Naive thymus-derived CD8-positive, alpha-beta T cell (primary cell): ENCODE measurements at regions not wholly inside any gene's neighbourhood (a gene's known extent, or its start where the extent isn't known, plus 50 kb on each side); places are given as distances from the start of the nearest gene placed in this dataset.

Experiments used
- ATAC-seq, 2 donors: fragments of 150-1000 bp; cut with Tn5 transposase in 1 of 2; sonication (Bioruptor Pico), chemical (Tn5 transposase) in 1 of 2; 1 replicate in 1 of 2; 2 replicates in 1 of 2; pipeline ENCODE4 v1.10.0; 2021; ENCODE audit warnings: mild to moderate bottlenecking in 2 of 2, moderate library complexity in 2 of 2
- POLR2A ChIA-PET: fragments of 350-600 bp; sonication (Branson Sonifier 250); formaldehyde crosslinking; loops from one replicate; lab custom pipeline; 2021; ENCODE audit warnings: antibody characterized with exemption; lab: Charles Lee
- DNase-seq, 10 donors: peaks; one replicate each; pipeline versions ENCODE4 v3.0.0 to v3.0.0-alpha.2; 2020 to 2022
- H3K27ac Mint-ChIP-seq, 10 donors: one replicate each; pipeline ENCODE4 v1.8.0; 2020 to 2022; ENCODE audit warnings: mild to moderate bottlenecking in 10 of 10, mixed read lengths in 10 of 10, moderate library complexity in 4 of 10, inconsistent platforms in 1 of 10
- H3K27me3 Mint-ChIP-seq, 5 donors: one replicate each; pipeline ENCODE4 v1.8.0; 2021 to 2022; ENCODE audit warnings: mixed read lengths in 5 of 5
- H3K36me3 Mint-ChIP-seq, 3 donors: one replicate each; pipeline ENCODE4 v1.8.0; 2020 to 2022; ENCODE audit warnings: mixed read lengths in 3 of 3, mild to moderate bottlenecking in 2 of 3, inconsistent platforms in 1 of 3
- H3K4me1 Mint-ChIP-seq, 4 donors: one replicate each; pipeline ENCODE4 v1.8.0; 2021 to 2022; ENCODE audit warnings: mixed read lengths in 4 of 4
- H3K4me3 Mint-ChIP-seq, 10 donors: one replicate each; pipeline ENCODE4 v1.8.0; 2020 to 2022; ENCODE audit warnings: mild to moderate bottlenecking in 10 of 10, mixed read lengths in 10 of 10, moderate library complexity in 6 of 10, inconsistent platforms in 1 of 10
- H3K9me3 Mint-ChIP-seq, 9 donors: one replicate each; pipeline ENCODE4 v1.8.0; 2020 to 2022; ENCODE audit warnings: mixed read lengths in 9 of 9, mild to moderate bottlenecking in 3 of 9, inconsistent platforms in 1 of 9, moderate library complexity in 1 of 9

- Mint-ChIP-seq H3K27me3 (no peaks in the 10 kb centered on the region), H3K4me1 (no peaks in the 10 kb centered on the region), H3K4me3 (no peak overlapping the region), H3K36me3 (no peaks in the 10 kb centered on the region), H3K9me3 (peaks cover 0 to 12% (median 0%) of the 10 kb centered on the region in 9 donors), H3K27ac (no peak overlapping the region)
- ATAC-seq (no peak), DNase-seq (no peak)
- POLR2A ChIA-PET = no interaction called here
These were observed 642.7 kb upstream of the AGTR1 start for GRCh38 chr3:148054999-148055398.

DNA sequence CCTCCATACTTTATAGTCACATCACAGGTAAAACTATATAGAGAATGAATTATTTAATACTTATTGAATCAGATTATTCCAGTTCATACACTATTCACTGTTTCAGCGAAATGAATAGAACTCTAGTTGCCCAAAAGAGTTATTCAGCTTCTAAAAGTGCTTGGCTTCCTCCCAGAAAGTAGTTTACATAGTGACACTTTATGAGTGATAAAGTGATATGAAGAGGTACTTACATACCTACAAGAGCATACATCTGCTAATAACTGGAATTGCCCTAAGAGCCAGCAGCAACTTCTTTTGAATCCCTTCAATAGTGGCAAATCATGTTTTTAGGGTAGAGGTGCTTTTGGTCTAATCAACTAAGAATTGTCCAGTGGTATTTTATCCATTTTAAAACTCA lies 635.1 kb upstream of the AGTR1 start:
- no peaks in the 10 kb centered on the region for H3K36me3 Mint-ChIP-seq
- H3K27me3 Mint-ChIP-seq = no peaks in the 10 kb centered on the region
- H3K27ac Mint-ChIP-seq = no peak overlapping the region

DNA sequence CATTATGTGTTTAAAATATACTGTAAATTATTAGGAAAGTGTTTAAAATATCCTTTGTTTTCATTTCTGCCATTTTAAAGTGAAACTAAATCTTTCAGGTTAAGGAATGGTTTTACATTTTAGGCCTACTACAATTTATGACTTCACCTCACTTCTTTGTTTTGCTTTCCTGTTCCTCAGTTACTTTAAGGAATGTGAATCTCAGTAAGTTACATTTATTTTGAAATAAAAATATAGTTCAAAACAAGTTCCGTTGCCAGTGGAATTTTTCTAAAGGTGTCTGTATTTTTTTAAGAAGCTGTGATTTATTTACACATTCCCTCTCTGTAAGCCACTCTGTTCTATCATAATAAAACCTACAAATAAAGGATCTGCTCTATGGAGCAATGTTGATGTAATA lies 630.9 kb upstream of the AGTR1 start:
- DNase-seq = no peak
- H3K9me3 Mint-ChIP-seq = peaks cover 0 to 4% (median 0%) of the 10 kb centered on the region in 9 donors

More for the DNA sequence above, 635.1 kb upstream of the AGTR1 start:
- Mint-ChIP-seq H3K4me3 (no peak overlapping the region), H3K9me3 (peaks cover 0 to 4% (median 0%) of the 10 kb centered on the region in 9 donors), H3K4me1 (no peaks in the 10 kb centered on the region)
- POLR2A ChIA-PET = no interaction called here
- no peak for DNase-seq
- ATAC-seq = no peak

DNA sequence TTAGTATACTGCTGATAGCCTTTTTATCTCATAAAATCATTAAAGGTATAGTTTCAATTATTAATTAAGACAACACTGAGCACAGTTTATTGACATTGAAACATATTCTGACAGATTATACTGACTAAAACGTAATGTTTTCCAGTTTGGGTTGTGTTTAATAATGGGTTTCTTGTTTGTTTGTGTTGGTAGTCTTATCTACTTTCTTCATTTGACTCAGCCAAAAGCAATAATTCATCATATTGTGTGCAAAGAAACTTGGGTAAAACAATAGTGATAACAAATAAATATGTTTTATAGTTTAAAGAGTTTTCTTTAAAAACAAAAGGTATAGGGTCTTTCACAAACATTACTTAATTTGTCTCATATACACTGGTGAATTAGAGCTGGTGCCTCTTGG lies 629.2 kb upstream of the AGTR1 start:
- Mint-ChIP-seq H3K27me3 (no peaks in the 10 kb centered on the region), H3K9me3 (peaks cover 0 to 4% (median 0%) of the 10 kb centered on the region in 9 donors), H3K4me3 (no peak overlapping the region), H3K4me1 (no peaks in the 10 kb centered on the region), H3K27ac (no peak overlapping the region), H3K36me3 (no peaks in the 10 kb centered on the region)
- DNase-seq (no peak), ATAC-seq (no peak)
- POLR2A ChIA-PET = no interaction called here

More for the DNA sequence above, 630.9 kb upstream of the AGTR1 start:
- H3K4me1 Mint-ChIP-seq = no peaks in the 10 kb centered on the region
- no peak overlapping the region for H3K4me3 Mint-ChIP-seq
- H3K36me3 Mint-ChIP-seq = no peaks in the 10 kb centered on the region
- H3K27ac Mint-ChIP-seq = no peak overlapping the region
- POLR2A ChIA-PET = no interaction called here
- no peaks in the 10 kb centered on the region for H3K27me3 Mint-ChIP-seq
- no peak for ATAC-seq

- DNase-seq (no peak), ATAC-seq (no peak)
- Mint-ChIP-seq H3K36me3 (no peaks in the 10 kb centered on the region), H3K4me1 (no peaks in the 10 kb centered on the region), H3K9me3 (no peaks in the 10 kb centered on the region), H3K4me3 (no peak overlapping the region), H3K27me3 (no peaks in the 10 kb centered on the region), H3K27ac (no peak overlapping the region)
- POLR2A ChIA-PET = no interaction called here
These were observed 627.7 kb upstream of the AGTR1 start for GRCh38 chr3:148070041-148070440.

DNA sequence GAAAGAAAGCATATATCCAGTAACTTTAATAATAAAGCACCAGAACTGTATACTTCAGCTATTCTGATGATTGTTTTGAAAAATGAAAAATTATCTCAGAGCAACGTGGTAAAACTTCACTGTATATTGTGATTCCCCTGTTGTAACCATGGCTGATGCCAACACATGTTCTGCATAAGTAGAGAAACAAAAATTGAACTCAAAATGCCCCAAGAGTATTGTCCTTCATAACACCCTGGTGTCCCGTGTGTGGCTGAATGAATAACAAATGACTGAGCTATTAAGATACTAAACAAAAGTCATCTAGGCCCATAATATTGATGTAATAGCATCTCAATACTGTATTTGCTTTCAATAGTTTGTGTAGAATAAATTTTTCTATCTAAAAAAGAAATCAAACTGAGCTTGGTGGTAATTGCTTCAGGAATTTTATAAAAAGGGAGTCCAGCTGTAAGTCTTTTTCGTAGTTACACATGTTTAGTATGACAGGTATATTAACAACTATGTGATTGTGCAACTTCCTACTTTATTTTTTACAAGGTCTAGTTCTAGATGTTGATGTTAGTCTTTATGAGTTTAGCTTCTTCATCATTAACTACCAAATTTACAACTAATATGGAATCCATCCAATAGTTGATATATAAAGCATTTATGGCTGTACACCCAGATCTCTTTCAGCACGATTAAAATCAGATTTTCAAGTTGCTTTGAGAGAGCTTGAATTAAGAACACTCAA lies 623.8 kb upstream of the AGTR1 start:
- POLR2A ChIA-PET = no interaction called here
- no peak for ATAC-seq
- Mint-ChIP-seq H3K27me3 (no peaks in the 10 kb centered on the region), H3K27ac (no peak overlapping the region), H3K4me1 (no peaks in the 10 kb centered on the region), H3K36me3 (no peaks in the 10 kb centered on the region), H3K4me3 (no peak overlapping the region), H3K9me3 (no peaks in the 10 kb centered on the region)
- no peak for DNase-seq

DNA sequence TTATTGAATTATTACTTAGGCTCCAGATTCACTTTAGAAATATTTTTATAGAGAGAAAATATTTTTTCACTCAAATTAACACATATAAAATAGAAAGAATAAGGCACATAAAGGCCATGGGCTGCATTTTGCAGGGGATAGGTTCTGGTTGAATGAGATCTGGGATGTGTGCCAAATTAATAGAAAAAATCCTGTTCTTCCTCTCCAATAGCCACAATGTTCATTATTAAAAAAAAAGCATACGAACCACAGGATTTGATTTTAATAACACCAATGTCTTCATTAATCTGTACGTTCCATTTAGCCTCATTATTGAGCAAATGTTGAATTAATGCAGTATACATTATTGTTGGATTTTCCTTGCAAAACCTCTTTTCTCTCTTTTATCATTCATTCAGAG lies 622.8 kb upstream of the AGTR1 start:
- POLR2A ChIA-PET = no interaction called here
- no peak for DNase-seq
- no peaks in the 10 kb centered on the region for H3K36me3 Mint-ChIP-seq
- no peak overlapping the region for H3K4me3 Mint-ChIP-seq
- H3K4me1 Mint-ChIP-seq = no peaks in the 10 kb centered on the region
- no peaks in the 10 kb centered on the region for H3K27me3 Mint-ChIP-seq
- no peak overlapping the region for H3K27ac Mint-ChIP-seq
- H3K9me3 Mint-ChIP-seq = no peaks in the 10 kb centered on the region
- no peak for ATAC-seq

DNA sequence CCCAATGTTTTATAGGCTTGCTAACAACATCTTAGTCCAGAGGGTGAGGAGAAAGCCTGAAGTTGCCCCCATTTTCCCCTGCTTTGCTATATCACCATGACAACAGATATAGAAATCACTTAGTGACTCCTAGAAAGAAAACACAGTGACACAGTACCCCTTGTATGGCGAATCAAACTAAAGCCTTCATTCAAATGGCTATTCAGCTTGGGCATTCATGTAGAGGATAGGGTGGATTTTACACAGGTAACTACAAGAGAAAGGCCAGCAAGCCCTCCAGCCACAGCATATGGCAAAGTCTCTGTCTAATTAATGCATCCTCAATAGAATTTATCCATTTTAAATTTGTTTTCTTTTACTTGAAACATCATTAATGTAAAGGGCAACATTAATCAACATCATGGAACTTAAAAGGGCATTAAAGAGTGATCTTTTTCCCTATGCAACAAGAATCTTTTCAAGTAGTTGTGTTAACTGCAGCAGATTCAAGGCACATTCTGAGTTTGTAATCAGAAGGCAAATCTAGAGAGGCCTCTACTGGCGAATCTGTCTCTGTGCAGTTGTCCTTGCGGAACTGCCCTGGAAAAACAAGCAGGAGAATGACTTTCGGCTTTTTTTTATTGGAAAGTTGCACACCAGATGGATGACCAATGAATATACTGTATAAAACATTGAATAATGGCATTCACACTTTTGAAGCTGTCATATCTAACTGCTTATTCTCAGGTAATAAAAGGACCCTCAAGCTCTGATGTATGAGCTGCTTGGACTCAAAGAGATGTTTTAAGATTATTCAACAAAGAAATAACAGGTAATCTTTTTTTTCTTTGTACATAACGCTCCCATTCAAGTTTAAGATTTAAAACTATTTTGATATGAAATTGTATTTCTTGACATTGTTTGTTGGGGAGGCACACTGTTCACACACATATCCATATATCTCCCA lies 621.7 kb upstream of the AGTR1 start:
- DNase-seq = no peak
- H3K27me3 Mint-ChIP-seq = no peaks in the 10 kb centered on the region
- no peak overlapping the region for H3K4me3 Mint-ChIP-seq
- ATAC-seq = no peak
- no peaks in the 10 kb centered on the region for H3K36me3 Mint-ChIP-seq
- POLR2A ChIA-PET = no interaction called here
- no peak overlapping the region for H3K27ac Mint-ChIP-seq
- H3K4me1 Mint-ChIP-seq = no peaks in the 10 kb centered on the region
- H3K9me3 Mint-ChIP-seq = no peaks in the 10 kb centered on the region

- DNase-seq = no peak
- H3K27ac Mint-ChIP-seq = no peak overlapping the region
- no peaks in the 10 kb centered on the region for H3K4me1 Mint-ChIP-seq
- ATAC-seq = no peak
- peaks cover 0 to 3% (median 0%) of the 10 kb centered on the region in 9 donors for H3K9me3 Mint-ChIP-seq
- no peaks in the 10 kb centered on the region for H3K27me3 Mint-ChIP-seq
- no peak overlapping the region for H3K4me3 Mint-ChIP-seq
- POLR2A ChIA-PET = no interaction called here
- H3K36me3 Mint-ChIP-seq = no peaks in the 10 kb centered on the region
These were observed 620.3 kb upstream of the AGTR1 start for GRCh38 chr3:148077318-148077923.

DNA sequence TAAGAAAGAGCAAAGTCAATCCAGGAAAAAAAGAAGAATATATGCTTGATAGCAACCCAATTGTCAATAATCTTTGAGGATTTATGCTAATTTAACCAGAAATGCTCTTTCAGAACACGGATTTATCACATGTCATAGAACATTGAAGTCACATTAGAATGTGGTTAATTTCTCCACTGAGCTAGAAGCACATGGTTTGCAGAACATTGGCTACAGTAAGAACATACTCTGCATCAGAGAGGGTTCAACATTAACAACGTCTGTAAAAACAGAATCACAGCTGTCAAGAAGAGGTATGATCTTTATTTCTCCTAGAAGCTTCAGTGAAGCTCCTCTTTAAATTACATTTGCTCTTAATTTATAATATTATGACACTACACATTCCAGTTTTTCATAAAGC lies 619.7 kb upstream of the AGTR1 start:
- ATAC-seq (no peak), DNase-seq (no peak)
- Mint-ChIP-seq H3K27ac (no peak overlapping the region), H3K4me3 (no peak overlapping the region), H3K4me1 (no peaks in the 10 kb centered on the region), H3K27me3 (no peaks in the 10 kb centered on the region), H3K36me3 (no peaks in the 10 kb centered on the region), H3K9me3 (peaks cover 0 to 3% (median 0%) of the 10 kb centered on the region in 9 donors)
- POLR2A ChIA-PET = no interaction called here

DNA sequence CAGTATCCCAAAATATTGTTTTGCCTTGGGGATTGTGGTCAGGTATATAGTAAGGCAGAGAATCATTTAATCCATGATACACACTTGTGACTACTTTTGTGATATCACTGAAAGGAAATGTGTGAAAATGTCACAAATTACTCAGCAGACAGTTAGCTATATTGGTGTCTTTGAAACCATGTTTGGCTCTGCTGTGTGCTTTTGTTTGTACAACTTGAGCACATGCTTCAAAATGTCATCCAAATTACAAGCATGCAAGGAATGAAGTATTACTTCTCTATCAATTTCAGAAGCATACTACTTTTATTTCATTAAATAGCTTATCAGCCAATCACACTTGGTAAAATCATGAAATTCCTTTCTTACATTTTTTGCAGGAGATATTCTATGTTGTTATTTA lies 619.0 kb upstream of the AGTR1 start:
- H3K4me1 Mint-ChIP-seq = no peaks in the 10 kb centered on the region
- ATAC-seq (no peak), DNase-seq (no peak)
- no peaks in the 10 kb centered on the region for H3K27me3 Mint-ChIP-seq
- H3K4me3 Mint-ChIP-seq = no peak overlapping the region
- POLR2A ChIA-PET = no interaction called here
- no peaks in the 10 kb centered on the region for H3K36me3 Mint-ChIP-seq
- H3K9me3 Mint-ChIP-seq = peaks cover 0 to 9% (median 0%) of the 10 kb centered on the region in 9 donors
- no peak overlapping the region for H3K27ac Mint-ChIP-seq

- Mint-ChIP-seq H3K27me3 (no peaks in the 10 kb centered on the region), H3K4me1 (no peaks in the 10 kb centered on the region), H3K27ac (no peak overlapping the region), H3K36me3 (no peaks in the 10 kb centered on the region), H3K9me3 (peaks cover 0 to 10% (median 0%) of the 10 kb centered on the region in 9 donors), H3K4me3 (no peak overlapping the region)
- DNase-seq = no peak
- POLR2A ChIA-PET = no interaction called here
- no peak for ATAC-seq
These were observed 618.3 kb upstream of the AGTR1 start for GRCh38 chr3:148079370-148079769.

DNA sequence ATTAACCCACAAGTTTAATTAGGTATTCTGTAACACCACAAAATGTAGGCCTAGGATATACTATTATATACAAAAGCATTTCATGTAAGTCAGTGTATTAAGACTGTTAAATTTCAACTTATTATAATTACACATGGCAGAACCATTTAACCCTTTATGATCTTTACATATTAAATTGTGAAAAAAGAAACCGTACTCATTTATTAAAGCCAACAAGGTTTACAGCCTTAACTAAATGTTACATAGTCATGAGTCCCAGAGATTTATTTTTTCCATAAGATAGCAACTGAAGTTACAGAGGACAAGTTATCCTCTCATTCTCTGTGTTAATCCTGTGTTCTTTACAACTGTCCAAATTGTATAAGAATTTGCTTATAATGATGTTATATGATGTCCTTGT lies 615.8 kb upstream of the AGTR1 start:
- H3K4me1 Mint-ChIP-seq = no peaks in the 10 kb centered on the region
- H3K9me3 Mint-ChIP-seq = peaks cover 0 to 10% (median 0%) of the 10 kb centered on the region in 9 donors
- no peak overlapping the region for H3K27ac Mint-ChIP-seq
- DNase-seq = no peak
- no peak for ATAC-seq
- H3K27me3 Mint-ChIP-seq = no peaks in the 10 kb centered on the region
- H3K36me3 Mint-ChIP-seq = no peaks in the 10 kb centered on the region
- POLR2A ChIA-PET = no interaction called here
- no peak overlapping the region for H3K4me3 Mint-ChIP-seq
